ENCODE measurements at regions not wholly inside any gene's neighbourhood (a gene's known extent, or its start where the extent isn't known, plus 50 kb on each side); places are given as distances from the start of the nearest gene placed in this dataset.
"Not testable (repeated sequence)": the region's sequence is repeated elsewhere in the genome, so short reads cannot be mapped to it uniquely, and the experiment has no call there.

DNA sequence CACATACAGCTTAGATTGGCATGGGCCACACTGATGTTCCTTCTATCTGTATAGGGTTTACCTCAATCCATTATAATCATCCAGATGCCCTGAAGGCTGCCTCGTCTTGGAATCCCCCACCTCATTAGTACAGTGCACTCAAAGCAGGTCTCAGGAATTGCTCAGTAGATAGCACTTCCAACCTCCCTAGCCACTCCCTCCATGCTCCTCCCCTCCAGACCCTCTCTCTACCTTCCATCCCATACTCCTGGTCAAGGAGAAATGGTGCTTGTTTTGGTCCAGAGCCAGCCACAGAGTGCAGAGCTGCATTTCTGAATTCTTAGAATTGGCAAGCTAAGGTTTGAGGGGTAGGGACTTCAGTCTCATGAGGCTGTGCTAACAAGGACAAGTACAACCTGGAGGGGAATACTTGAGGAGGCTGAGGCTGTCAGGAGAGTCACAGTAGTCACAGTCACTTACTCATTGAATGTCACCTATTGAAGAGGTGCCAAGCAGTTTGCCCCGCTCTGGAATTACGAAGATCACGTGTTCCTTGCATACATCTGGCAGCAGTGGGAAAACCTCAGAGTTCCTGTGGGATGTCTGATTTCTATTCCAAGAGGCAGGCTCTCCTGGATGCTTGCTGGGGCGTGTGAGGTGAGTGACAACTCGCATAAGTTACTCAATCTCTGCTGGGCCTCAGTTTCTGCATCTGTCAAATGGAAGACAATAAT is 60.7 kb upstream of the ZNF746 start:
- peak; percentile 28 to 89 (median 67) for DNase-seq

DNA sequence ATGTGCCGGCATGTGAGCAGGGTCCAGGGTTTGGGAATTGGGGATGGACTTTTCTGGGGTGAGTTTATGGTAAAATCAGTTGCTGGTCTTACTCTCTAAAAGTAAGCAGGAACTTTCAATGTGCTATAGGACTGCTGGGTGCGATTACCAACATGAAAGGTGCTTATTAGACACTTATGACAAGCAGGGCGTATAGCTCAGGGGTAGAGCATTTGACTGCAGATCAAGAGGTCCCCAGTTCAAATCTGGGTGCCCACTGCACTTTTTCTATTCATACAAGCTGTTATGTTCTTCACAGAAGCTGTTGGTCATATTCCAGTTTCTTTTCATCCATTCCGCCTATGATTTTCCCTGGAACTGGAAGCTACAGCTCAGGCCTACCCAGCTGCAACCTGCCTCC is 58.9 kb upstream of the ZNF746 start:
- intact Hi-C loops (cut with DNase I); DNase-seq: not testable (repeated sequence)

More for the DNA sequence above, 60.7 kb upstream of the ZNF746 start:
- intact Hi-C loops (cut with DNase I): no loop called here

DNA sequence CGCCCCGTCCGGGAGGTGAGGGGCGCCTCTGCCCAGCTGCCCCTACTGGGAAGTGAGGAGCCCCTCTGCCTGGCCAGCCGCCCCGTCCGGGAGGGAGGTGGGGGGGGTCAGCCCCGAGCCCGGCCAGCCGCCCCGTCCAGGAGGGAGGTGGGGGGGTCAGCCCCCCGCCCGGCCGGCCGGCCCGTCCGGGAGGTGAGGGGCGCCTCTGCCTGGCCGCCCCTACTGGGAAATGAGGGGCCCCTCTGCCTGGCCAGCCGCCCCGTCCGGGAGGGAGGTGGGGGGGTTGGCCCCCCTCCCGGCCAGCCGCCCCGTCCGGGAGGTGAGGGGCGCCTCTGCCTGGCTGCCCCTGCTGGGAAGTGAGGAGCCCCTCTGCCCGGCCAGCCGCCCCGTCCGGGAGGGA is 57.2 kb upstream of the ZNF746 start:
- intact Hi-C loops (cut with DNase I); DNase-seq: not testable (repeated sequence)

DNA sequence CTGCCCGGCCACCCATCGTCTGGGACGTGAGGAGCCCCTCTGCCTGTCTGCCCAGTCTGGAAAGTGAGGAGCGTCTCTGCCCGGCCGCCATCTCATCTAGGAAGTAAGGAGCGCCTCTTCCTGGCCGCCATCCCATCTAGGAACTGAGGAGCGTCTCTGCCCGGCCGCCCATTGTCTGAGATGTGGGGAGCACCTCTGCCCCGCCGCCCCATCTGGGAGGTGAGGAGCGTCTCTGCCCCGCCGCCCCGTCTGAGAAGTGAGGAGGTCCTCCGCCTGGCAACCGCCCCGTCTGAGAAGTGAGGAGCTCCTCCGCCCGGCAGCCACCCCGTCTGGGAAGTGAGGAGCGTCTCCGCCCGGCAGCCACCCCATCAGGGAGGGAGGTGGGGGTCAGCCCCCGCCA is 56.4 kb upstream of the ZNF746 start:
- DNase-seq; intact Hi-C loops (cut with DNase I): not testable (repeated sequence)

DNA sequence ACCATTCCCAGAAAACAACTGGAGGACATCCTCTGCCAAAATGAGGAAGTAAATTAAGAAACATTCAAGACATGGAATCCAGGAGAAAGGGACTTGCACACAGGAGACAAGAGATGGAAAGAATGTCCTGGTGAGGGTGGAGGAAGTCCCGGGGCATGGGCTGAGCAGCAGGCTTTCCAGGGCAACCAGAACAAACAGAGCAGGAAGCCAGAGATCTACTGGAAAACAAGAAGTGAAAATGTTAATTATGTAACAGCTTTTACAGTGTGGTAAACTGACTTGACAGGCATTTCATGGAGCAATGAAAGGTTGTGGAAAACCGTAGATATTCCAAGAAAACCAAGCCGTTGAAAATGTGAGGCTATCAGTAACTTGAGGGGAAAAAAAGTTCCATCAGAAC is 55.2 kb upstream of the ZNF746 start:
- intact Hi-C loops (cut with DNase I): no loop called here
- no peak for DNase-seq

All from head of caudate nucleus (tissue), 42 donors.